ENCODE measurements at regions not wholly inside any gene's neighbourhood (a gene's known extent, or its start where the extent isn't known, plus 50 kb on each side); places are given as distances from the start of the nearest gene placed in this dataset.

DNA sequence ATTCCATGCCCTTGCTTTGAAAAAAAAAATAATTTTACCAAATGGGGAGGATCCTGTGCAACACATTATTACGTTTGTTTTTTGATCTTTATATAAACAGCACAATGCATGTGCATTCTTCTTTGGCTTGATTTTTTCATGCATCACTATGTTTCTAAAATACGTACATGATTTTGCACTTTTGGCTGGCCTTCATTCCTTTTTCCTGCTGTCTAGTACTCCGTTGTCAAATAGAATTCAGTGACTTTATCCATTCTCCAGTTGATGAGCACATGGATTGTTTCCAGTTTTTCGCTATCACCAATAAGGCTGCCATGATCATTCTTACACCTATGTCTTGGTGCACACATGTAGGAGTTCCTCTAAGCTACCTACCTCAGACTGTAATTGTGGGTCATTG, 63.0 kb upstream of the ID3 start:
- Mint-ChIP-seq H3K27me3 (peaks cover 35 to 61% of the 10 kb centered on the region in 2 donors), H3K9me3 (no peaks in the 10 kb centered on the region), H3K27ac (no peak overlapping the region)

GRCh38 chr1:23620605-23621004, 61.3 kb upstream of the ID3 start:
- no peak for ATAC-seq

More for the DNA sequence above, 63.0 kb upstream of the ID3 start:
- DNase-seq (ENCODE audit: low spot score), result no peak
- Mint-ChIP-seq H3K36me3 (peaks cover 4% of the 10 kb centered on the region), H3K4me1 (ENCODE audit: low read depth in 2 of 2) (peaks cover 9 to 34% of the 10 kb centered on the region in 2 donors), H3K4me3 (no peak overlapping the region)
- ATAC-seq, result no peak

GRCh38 chr1:23619299-23620188, 60.2 kb upstream of the ID3 start:
- Mint-ChIP-seq H3K4me1 (ENCODE audit: low read depth in 2 of 2) (peaks cover 9 to 24% of the 10 kb centered on the region in 2 donors), H3K36me3 (peaks cover 4% of the 10 kb centered on the region), H3K27me3 (peaks cover 37 to 45% of the 10 kb centered on the region in 2 donors), H3K9me3 (no peaks in the 10 kb centered on the region), H3K4me3 (peak overlapping the region; percentile 38), H3K27ac (no peak overlapping the region)
- ATAC-seq (peak; percentile 37 to 63), DNase-seq (ENCODE audit: low spot score) (no peak)

More at GRCh38 chr1:23620605-23621004, 61.3 kb upstream of the ID3 start:
- H3K27ac Mint-ChIP-seq, result peak overlapping the region in 1 of 2 donors; percentile 3
- peaks cover 10 to 27% of the 10 kb centered on the region in 2 donors for H3K4me1 Mint-ChIP-seq (ENCODE audit: low read depth in 2 of 2)
- H3K9me3 Mint-ChIP-seq, result no peaks in the 10 kb centered on the region
- peaks cover 38 to 50% of the 10 kb centered on the region in 2 donors for H3K27me3 Mint-ChIP-seq
- H3K4me3 Mint-ChIP-seq, result peak overlapping the region; percentile 29
- DNase-seq (ENCODE audit: low spot score), result no peak
- H3K36me3 Mint-ChIP-seq, result peaks cover 4% of the 10 kb centered on the region

DNA sequence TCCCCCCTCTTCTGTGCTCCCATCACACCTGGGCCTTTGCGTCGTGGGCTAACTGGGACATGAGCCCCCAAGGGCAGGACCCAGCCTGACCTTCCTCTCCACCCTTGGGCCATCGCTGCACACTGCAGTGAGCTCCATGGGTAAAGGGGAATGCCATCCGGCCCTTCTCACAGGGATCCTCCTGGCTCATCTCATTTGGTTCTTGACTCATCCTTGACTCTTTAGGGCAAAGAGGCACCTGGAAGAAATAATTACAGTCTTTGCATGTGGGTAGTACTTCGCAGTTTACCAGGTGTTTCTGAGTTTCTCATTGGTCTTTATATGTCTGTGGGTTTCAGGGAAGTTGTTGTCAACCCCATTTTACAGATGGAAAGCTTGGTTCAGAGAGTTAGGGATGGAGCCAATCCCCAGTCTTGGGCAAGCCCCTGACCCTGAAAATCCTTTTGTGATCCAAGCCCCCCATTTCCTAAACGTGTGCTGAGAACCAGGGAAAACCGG, 59.3 kb upstream of the ID3 start:
- Mint-ChIP-seq H3K4me1 (ENCODE audit: low read depth in 2 of 2) (peaks cover 6 to 20% of the 10 kb centered on the region in 2 donors), H3K4me3 (peak overlapping the region; percentile 30)
- ATAC-seq, result no peak

GRCh38 chr1:23617084-23617521, 57.8 kb upstream of the ID3 start:
- peaks cover 4% of the 10 kb centered on the region for H3K36me3 Mint-ChIP-seq

More for the DNA sequence above, 59.3 kb upstream of the ID3 start:
- Mint-ChIP-seq H3K27me3 (peaks cover 32 to 39% of the 10 kb centered on the region in 2 donors), H3K27ac (peak overlapping the region in 1 of 2 donors; percentile 48), H3K36me3 (peaks cover 4% of the 10 kb centered on the region), H3K9me3 (no peaks in the 10 kb centered on the region)
- DNase-seq (ENCODE audit: low spot score), result no peak

DNA sequence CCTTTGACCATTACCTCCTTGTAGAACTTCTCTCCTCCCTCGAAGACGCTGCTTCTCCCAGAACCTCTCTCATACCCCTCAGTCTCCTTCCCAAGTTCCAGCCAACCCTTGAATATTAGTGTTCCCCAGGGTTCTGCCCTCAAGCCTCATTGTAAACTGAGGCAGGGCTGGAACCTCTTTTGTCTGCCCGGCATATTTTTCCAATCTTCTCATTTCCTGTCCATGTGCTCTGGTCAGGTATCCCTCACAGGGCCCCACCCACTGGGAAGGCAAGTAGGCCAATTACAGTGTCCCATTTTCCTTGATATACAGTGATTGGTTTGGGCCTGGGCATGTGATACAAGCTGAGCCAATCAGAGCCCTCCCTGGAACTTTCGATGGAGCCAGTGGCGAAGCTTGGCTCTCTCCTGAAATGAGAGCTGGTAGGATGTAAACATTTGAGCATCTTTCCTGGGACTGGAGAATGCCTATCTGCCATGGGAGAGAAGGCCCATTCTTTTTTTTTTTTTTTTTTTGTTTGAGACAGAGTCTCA, 57.1 kb upstream of the ID3 start:
- H3K27ac Mint-ChIP-seq, result no peak overlapping the region
- peaks cover 4% of the 10 kb centered on the region for H3K36me3 Mint-ChIP-seq
- no peak for ATAC-seq
- no peaks in the 10 kb centered on the region for H3K9me3 Mint-ChIP-seq
- H3K4me1 Mint-ChIP-seq (ENCODE audit: low read depth in 2 of 2), result peaks cover 8 to 30% of the 10 kb centered on the region in 2 donors
- DNase-seq (ENCODE audit: low spot score), result no peak
- H3K4me3 Mint-ChIP-seq, result no peak overlapping the region
- peaks cover 29 to 32% of the 10 kb centered on the region in 2 donors for H3K27me3 Mint-ChIP-seq

More at GRCh38 chr1:23617084-23617521, 57.8 kb upstream of the ID3 start:
- no peak overlapping the region for H3K27ac Mint-ChIP-seq
- H3K27me3 Mint-ChIP-seq, result peaks cover 32 to 33% of the 10 kb centered on the region in 2 donors
- H3K9me3 Mint-ChIP-seq, result no peaks in the 10 kb centered on the region
- ATAC-seq (no peak), DNase-seq (ENCODE audit: low spot score) (no peak)
- no peak overlapping the region for H3K4me3 Mint-ChIP-seq
- H3K4me1 Mint-ChIP-seq (ENCODE audit: low read depth in 2 of 2), result peaks cover 8 to 30% of the 10 kb centered on the region in 2 donors

GRCh38 chr1:23615852-23616251, 56.6 kb upstream of the ID3 start:
- Mint-ChIP-seq H3K27me3 (peaks cover 25 to 29% of the 10 kb centered on the region in 2 donors), H3K9me3 (no peaks in the 10 kb centered on the region), H3K4me3 (no peak overlapping the region), H3K27ac (peak overlapping the region in 1 of 2 donors; percentile 69), H3K4me1 (ENCODE audit: low read depth in 2 of 2) (peaks cover 8 to 30% of the 10 kb centered on the region in 2 donors), H3K36me3 (peaks cover 4% of the 10 kb centered on the region)
- no peak for ATAC-seq
- DNase-seq (ENCODE audit: low spot score), result no peak

DNA sequence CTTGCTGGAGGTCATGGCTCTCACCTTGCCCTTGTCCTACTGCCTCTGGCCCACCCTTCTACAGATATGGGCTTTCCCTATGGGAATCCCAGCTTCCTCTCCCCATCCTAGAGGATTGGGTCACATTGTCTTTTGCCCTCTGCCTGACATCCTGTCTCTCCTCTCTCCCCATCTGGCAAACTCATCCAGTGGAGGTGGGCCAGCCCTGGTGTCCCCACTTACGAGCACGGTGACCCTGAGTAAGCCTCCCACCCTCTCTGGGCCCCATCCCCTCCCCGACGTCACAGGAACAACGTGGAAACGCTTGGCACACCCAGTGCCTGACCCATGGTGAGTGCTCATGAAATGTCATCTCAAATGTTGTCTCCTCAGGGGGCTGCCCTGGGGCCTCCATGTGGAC, 56.1 kb upstream of the ID3 start:
- H3K27ac Mint-ChIP-seq, result peak overlapping the region in 1 of 2 donors; percentile 69
- peaks cover 8 to 26% of the 10 kb centered on the region in 2 donors for H3K4me1 Mint-ChIP-seq (ENCODE audit: low read depth in 2 of 2)
- peaks cover 25 to 26% of the 10 kb centered on the region in 2 donors for H3K27me3 Mint-ChIP-seq
- no peak for ATAC-seq
- H3K36me3 Mint-ChIP-seq, result peaks cover 4% of the 10 kb centered on the region
- no peak for DNase-seq (ENCODE audit: low spot score)
- H3K9me3 Mint-ChIP-seq, result no peaks in the 10 kb centered on the region
- no peak overlapping the region for H3K4me3 Mint-ChIP-seq

DNA sequence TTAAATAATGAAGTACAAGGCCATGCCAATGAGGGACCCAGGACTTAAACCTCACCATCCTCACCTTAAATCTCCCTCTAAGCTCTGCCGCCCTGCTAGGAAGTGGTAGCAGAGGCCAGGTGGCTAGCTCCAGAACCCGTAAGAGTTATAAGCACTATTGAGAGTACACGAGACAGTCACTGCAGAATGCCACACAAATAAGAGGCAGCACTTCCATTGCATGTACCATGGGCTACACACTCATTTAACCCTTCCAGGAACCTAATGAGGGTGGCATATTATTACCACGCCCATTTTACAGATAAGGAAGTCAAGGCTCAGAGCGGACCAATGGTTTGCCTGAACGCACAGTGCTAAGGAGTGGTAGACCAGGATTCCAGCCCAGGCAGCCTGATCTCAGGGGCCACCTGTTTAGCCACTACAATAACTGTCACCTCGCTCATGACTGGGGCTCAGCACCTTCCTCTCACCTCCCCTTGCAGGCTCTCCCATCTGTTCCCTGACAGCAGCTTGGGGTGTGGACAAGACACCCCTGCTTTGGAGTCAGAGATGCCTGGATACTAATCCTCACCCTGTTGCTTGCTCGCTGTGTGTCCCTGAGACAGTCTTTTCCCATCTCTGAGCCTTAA, 54.8 kb upstream of the ID3 start:
- H3K27ac Mint-ChIP-seq, result no peak overlapping the region
- DNase-seq (ENCODE audit: low spot score), result no peak
- peaks cover 4% of the 10 kb centered on the region for H3K36me3 Mint-ChIP-seq
- no peaks in the 10 kb centered on the region for H3K9me3 Mint-ChIP-seq
- H3K4me1 Mint-ChIP-seq (ENCODE audit: low read depth in 2 of 2), result peaks cover 7 to 18% of the 10 kb centered on the region in 2 donors
- peaks cover 19% of the 10 kb centered on the region in 2 donors for H3K27me3 Mint-ChIP-seq
- no peak overlapping the region for H3K4me3 Mint-ChIP-seq
- ATAC-seq, result no peak

DNA sequence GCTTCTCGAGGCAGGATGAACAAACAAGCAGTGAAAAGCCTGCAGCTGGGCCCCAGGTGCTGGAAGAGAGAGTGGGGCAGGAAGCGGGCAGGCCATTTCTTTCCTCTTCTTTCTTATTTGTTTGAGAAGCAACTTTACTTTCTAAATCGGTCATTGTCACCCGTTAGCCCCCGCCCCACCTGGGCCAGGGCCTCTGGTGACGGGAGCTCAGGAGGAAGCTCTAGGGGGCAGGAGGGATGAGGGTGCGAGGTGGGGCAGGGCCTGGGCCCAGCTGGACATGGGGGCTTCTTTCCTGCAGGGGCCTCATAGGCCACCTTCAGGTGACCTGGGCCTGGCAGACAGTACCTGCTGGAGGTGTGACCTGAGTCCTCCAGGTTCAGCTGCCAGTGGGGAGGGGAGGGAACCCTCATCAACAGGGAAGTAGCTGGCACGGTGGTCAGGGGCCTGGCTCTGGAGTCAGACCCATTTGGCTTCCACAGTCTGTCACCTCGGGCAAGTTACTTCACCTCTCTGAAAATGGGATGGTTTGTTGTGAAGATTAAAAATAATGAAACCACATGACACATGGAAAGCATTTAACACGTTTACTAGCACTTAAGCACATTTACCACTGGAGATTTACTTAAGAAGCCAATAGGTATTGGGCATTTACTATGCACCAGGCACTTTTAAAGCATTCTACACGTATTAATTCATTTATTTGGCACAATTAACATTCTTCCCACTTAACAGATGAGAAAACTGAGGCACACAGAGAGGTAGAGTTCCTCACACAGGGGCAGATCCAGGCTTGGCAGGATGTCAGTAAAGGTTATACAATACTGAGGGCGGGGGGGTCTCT, 54.1 kb upstream of the ID3 start:
- Mint-ChIP-seq H3K27ac (peak overlapping the region; percentile 16 to 37), H3K9me3 (no peaks in the 10 kb centered on the region), H3K36me3 (peaks cover under 1% of the 10 kb centered on the region), H3K4me1 (ENCODE audit: low read depth in 2 of 2) (peaks cover 6 to 12% of the 10 kb centered on the region in 2 donors), H3K27me3 (peaks cover 14 to 16% of the 10 kb centered on the region in 2 donors), H3K4me3 (no peak overlapping the region)
- DNase-seq (ENCODE audit: low spot score) (no peak), ATAC-seq (peak in 1 of 2 donors; percentile 39)

- Mint-ChIP-seq H3K27me3 (peaks cover 8 to 14% of the 10 kb centered on the region in 2 donors), H3K4me1 (ENCODE audit: low read depth in 2 of 2) (peaks cover 3 to 12% of the 10 kb centered on the region in 2 donors), H3K9me3 (no peaks in the 10 kb centered on the region), H3K36me3 (no peaks in the 10 kb centered on the region), H3K27ac (no peak overlapping the region), H3K4me3 (no peak overlapping the region)
- ATAC-seq (no peak), DNase-seq (ENCODE audit: low spot score) (no peak)
Measured at GRCh38 chr1:23611601-23612327, 52.5 kb upstream of the ID3 start.

GRCh38 chr1:23610677-23611076, 51.4 kb upstream of the ID3 start:
- peaks cover 3 to 12% of the 10 kb centered on the region in 2 donors for H3K4me1 Mint-ChIP-seq (ENCODE audit: low read depth in 2 of 2)
- no peak for DNase-seq (ENCODE audit: low spot score)
- ATAC-seq, result no peak
- H3K27ac Mint-ChIP-seq, result no peak overlapping the region
- no peaks in the 10 kb centered on the region for H3K36me3 Mint-ChIP-seq
- peaks cover 3 to 14% of the 10 kb centered on the region in 2 donors for H3K27me3 Mint-ChIP-seq
- H3K4me3 Mint-ChIP-seq, result no peak overlapping the region
- no peaks in the 10 kb centered on the region for H3K9me3 Mint-ChIP-seq
